ENCODE measurements at regions not wholly inside any gene's neighbourhood (a gene's known extent, or its start where the extent isn't known, plus 50 kb on each side); places are given as distances from the start of the nearest gene placed in this dataset.

GRCh38 chr2:207395535-207396251, 134.1 kb upstream of the CREB1 start:
- TF ChIP-seq CTCF (conservative IDR thresholded peaks at IDR 0.05; ENCODE audit: low read depth, low read length): no peak
- TF ChIP-seq CEBPB (IDR thresholded peaks at IDR 0.05; ENCODE audit: low read depth, low read length): no peak
- TF ChIP-seq, protein P1, sequence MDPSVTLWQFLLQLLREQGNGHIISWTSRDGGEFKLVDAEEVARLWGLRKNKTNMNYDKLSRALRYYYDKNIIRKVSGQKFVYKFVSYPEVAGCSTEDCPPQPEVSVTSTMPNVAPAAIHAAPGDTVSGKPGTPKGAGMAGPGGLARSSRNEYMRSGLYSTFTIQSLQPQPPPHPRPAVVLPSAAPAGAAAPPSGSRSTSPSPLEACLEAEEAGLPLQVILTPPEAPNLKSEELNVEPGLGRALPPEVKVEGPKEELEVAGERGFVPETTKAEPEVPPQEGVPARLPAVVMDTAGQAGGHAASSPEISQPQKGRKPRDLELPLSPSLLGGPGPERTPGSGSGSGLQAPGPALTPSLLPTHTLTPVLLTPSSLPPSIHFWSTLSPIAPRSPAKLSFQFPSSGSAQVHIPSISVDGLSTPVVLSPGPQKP (IDR thresholded peaks at IDR 0.05; ENCODE audit: borderline replicate concordance, low read depth, low read length): no peak
- TF ChIP-seq MXI1 (IDR thresholded peaks at IDR 0.05; ENCODE audit: borderline replicate concordance, low read depth, low read length): no peak
- no peak for TF ChIP-seq MAFK (IDR thresholded peaks at IDR 0.05; ENCODE audit: low read depth, low read length)

Measured in IMR-90 (cell line).